ENCODE measurements at regions not wholly inside any gene's neighbourhood (a gene's known extent, or its start where the extent isn't known, plus 50 kb on each side); places are given as distances from the start of the nearest gene placed in this dataset.

GRCh38 chrX:7512845-7513244, 330.1 kb upstream of the VCX start:
- Histone ChIP-seq H3K27me3 (ENCODE audit: insufficient read depth, low read length) (no peaks in the 10 kb centered on the region), H3K56ac (ENCODE audit: insufficient read length, low read depth, low read length) (no peak overlapping the region), H3K9ac (ENCODE audit: extremely low read depth, insufficient read length, low read length) (no peak overlapping the region), H3K4ac (ENCODE audit: low read depth, low read length) (no peak overlapping the region), H2BK12ac (ENCODE audit: insufficient read length, low read depth, low read length) (no peak overlapping the region), H2BK20ac (ENCODE audit: low read depth, low read length, poor library complexity, severe bottlenecking) (no peak overlapping the region), H3K27ac (ENCODE audit: insufficient read length, low read depth, low read length) (no peak overlapping the region), H4K8ac (replicated peaks; ENCODE audit: insufficient read length, low read depth, low read length) (no peak overlapping the region), H2AK5ac (ENCODE audit: insufficient read length, low read length) (no peak overlapping the region), H2AFZ (ENCODE audit: low read length) (no peak overlapping the region), H3K4me1 (ENCODE audit: insufficient read depth, low read length) (no peaks in the 10 kb centered on the region), H2BK120ac (ENCODE audit: low read depth, low read length, poor library complexity, severe bottlenecking) (no peak overlapping the region), H3K14ac (ENCODE audit: insufficient read depth, low read length) (no peak overlapping the region), H3K4me2 (ENCODE audit: insufficient read depth, insufficient read length, low read length) (no peak overlapping the region), H4K91ac (ENCODE audit: insufficient read length, low read depth, low read length) (no peak overlapping the region), H4K5ac (ENCODE audit: insufficient read length, low read depth, low read length) (no peak overlapping the region), H3K79me1 (ENCODE audit: insufficient read depth, low read depth, low read length, poor library complexity, severe bottlenecking) (no peaks in the 10 kb centered on the region), H3K23ac (ENCODE audit: insufficient read length, low read depth, low read length) (no peak overlapping the region), H4K20me1 (ENCODE audit: control insufficient read depth, insufficient read depth, insufficient read length) (no peaks in the 10 kb centered on the region), H2BK5ac (ENCODE audit: insufficient read length, low read length) (no peak overlapping the region), H2BK15ac (ENCODE audit: low read depth, low read length) (no peak overlapping the region), H3K79me2 (ENCODE audit: insufficient read depth, low read length) (no peaks in the 10 kb centered on the region), H3K23me2 (ENCODE audit: insufficient read length, low read depth, low read length, poor library complexity, severe bottlenecking) (no peaks in the 10 kb centered on the region), H3K9me3 (ENCODE audit: control insufficient read depth, low read depth, low read length) (no peaks in the 10 kb centered on the region), H3K18ac (ENCODE audit: insufficient read length, low read depth, low read length) (no peak overlapping the region), H3T11ph (ENCODE audit: low read length) (no peak overlapping the region)
- WGBS (ENCODE audit: extremely low coverage, insufficient read length, low lambda C conversion rate): 100% methylated on average over 1 of the region's 2 CpGs
- H3K27ac Mint-ChIP-seq: no peak overlapping the region
- H3K9me3 Mint-ChIP-seq: peaks cover 0 to 3% of the 10 kb centered on the region in 2 experiments; a peak in 3 of 5 replicates
- peaks cover 0 to 6% (median 0%) of the 10 kb centered on the region in 3 experiments; a peak in 1 of 7 replicates for H3K36me3 Mint-ChIP-seq (ENCODE audit: insufficient read depth in 1 of 3, low read depth in 3 of 3)
- peaks cover 0 to 4% of the 10 kb centered on the region in 2 experiments; a peak in 2 of 4 replicates for H3K4me1 Mint-ChIP-seq
- H3K27me3 Mint-ChIP-seq (ENCODE audit: low read depth): no peaks in the 10 kb centered on the region
- no peak for DNase-seq
- TF ChIP-seq CTCF (conservative IDR thresholded peaks at IDR 0.05): no peak
- no peak overlapping the region for H3K4me3 Mint-ChIP-seq

All from H9 (cell line).